ENCODE measurements at regions not wholly inside any gene's neighbourhood (a gene's known extent, or its start where the extent isn't known, plus 50 kb on each side); places are given as distances from the start of the nearest gene placed in this dataset.

GRCh38 chr21:24147674-24148073 lies 1459.6 kb downstream of the MRPL39 start:
- Histone ChIP-seq H3K27ac (ENCODE audit: low read length in 2 of 2) (no peak overlapping the region), H2AFZ (ENCODE audit: insufficient read depth, low read depth, low read length, poor library complexity, severe bottlenecking) (no peak overlapping the region), H3K9ac (ENCODE audit: low read length) (no peak overlapping the region), H3K36me3 (replicated peaks in 1 of 2; ENCODE audit: control extremely low read depth in 1 of 2, control insufficient read depth in 1 of 2, extremely low read depth in 1 of 2, insufficient read depth in 2 of 2, low read length in 1 of 2) (no peaks in the 10 kb centered on the region), H3K79me2 (ENCODE audit: control insufficient read depth, insufficient read depth, low read length) (no peaks in the 10 kb centered on the region), H4K20me1 (ENCODE audit: control insufficient read depth, insufficient read depth, low read length, poor library complexity, severe bottlenecking) (no peaks in the 10 kb centered on the region), H3K9me3 (ENCODE audit: control extremely low read depth in 1 of 3, control insufficient read depth in 2 of 3, insufficient read depth in 1 of 3, low read length in 2 of 3) (no peaks in the 10 kb centered on the region), H3K4me2 (replicated peaks; ENCODE audit: low read depth, low read length, poor library complexity, severe bottlenecking) (no peak overlapping the region), H3K4me3 (ENCODE audit: control extremely low read depth in 1 of 5, extremely low read depth in 1 of 5, insufficient read depth in 1 of 5, low read depth in 2 of 5, low read length in 4 of 5) (no peak overlapping the region), H3K27me3 (replicated peaks in 1 of 4; ENCODE audit: control extremely low read depth in 1 of 4, control insufficient read depth in 3 of 4, insufficient read depth in 4 of 4, low read length in 3 of 4) (no peaks in the 10 kb centered on the region), H3K4me1 (ENCODE audit: control insufficient read depth in 2 of 2, insufficient read depth in 2 of 2, low read length in 2 of 2) (no peaks in the 10 kb centered on the region)
- ChIA-PET POLR2A (no interaction called here), CTCF (interaction anchor here (1.2 kb wide), 1 partner anchor 9 kb away, joined by 3 read pairs; no protein-coding TSS in a partner anchor)
- H3K27me3 Mint-ChIP-seq: no peaks in the 10 kb centered on the region
- DNase-seq: no peak
- no peak overlapping the region for H3K4me3 Mint-ChIP-seq
- 100% methylated on average over 1 of the region's 3 CpGs for WGBS (ENCODE audit: insufficient coverage)
- intact Hi-C loops (cut with micrococcal nuclease): no loop called here
- ATAC-seq (ENCODE audit: low read depth): no peak
- no peak for TF ChIP-seq EZH2 (IDR thresholded peaks at IDR 0.05; ENCODE audit: borderline replicate concordance, insufficient read depth, low read depth, low read length, poor library complexity, severe bottlenecking)
- no peak for TF ChIP-seq CTCF (IDR thresholded peaks at IDR 0.05)
- no peak overlapping the region for H3K27ac Mint-ChIP-seq
- no peaks in the 10 kb centered on the region for H3K9me3 Mint-ChIP-seq (ENCODE audit: insufficient read depth)
- H3K4me1 Mint-ChIP-seq: no peaks in the 10 kb centered on the region

GRCh38 chr21:24131056-24131455 lies 1476.2 kb downstream of the MRPL39 start:
- H3K27ac ChIP-seq (ENCODE audit: low read length in 2 of 2): no peak overlapping the region
- Mint-ChIP-seq H3K4me1 (no peaks in the 10 kb centered on the region), H3K9me3 (ENCODE audit: insufficient read depth) (no peaks in the 10 kb centered on the region), H3K27ac (no peak overlapping the region), H3K4me3 (no peak overlapping the region), H3K27me3 (no peaks in the 10 kb centered on the region)
- H3K9me3 ChIP-seq (ENCODE audit: control extremely low read depth in 1 of 3, control insufficient read depth in 2 of 3, insufficient read depth in 1 of 3, low read length in 2 of 3): no peaks in the 10 kb centered on the region
- ChIA-PET CTCF (no interaction called here), POLR2A (no interaction called here)
- H2AFZ ChIP-seq (ENCODE audit: insufficient read depth, low read depth, low read length, poor library complexity, severe bottlenecking): no peak overlapping the region
- H3K27me3 ChIP-seq (replicated peaks in 1 of 4; ENCODE audit: control extremely low read depth in 1 of 4, control insufficient read depth in 3 of 4, insufficient read depth in 4 of 4, low read length in 3 of 4): no peaks in the 10 kb centered on the region
- no peaks in the 10 kb centered on the region for H3K79me2 ChIP-seq (ENCODE audit: control insufficient read depth, insufficient read depth, low read length)
- no peaks in the 10 kb centered on the region for H3K36me3 ChIP-seq (replicated peaks in 1 of 2; ENCODE audit: control extremely low read depth in 1 of 2, control insufficient read depth in 1 of 2, extremely low read depth in 1 of 2, insufficient read depth in 2 of 2, low read length in 1 of 2)
- no peaks in the 10 kb centered on the region for H3K4me1 ChIP-seq (ENCODE audit: control insufficient read depth in 2 of 2, insufficient read depth in 2 of 2, low read length in 2 of 2)
- 71% methylated on average over 1 of the region's 1 CpG for WGBS (ENCODE audit: insufficient coverage)
- ATAC-seq (ENCODE audit: low read depth): no peak
- H4K20me1 ChIP-seq (ENCODE audit: control insufficient read depth, insufficient read depth, low read length, poor library complexity, severe bottlenecking): no peaks in the 10 kb centered on the region
- DNase-seq: no peak
- no peak overlapping the region for H3K9ac ChIP-seq (ENCODE audit: low read length)
- H3K4me2 ChIP-seq (replicated peaks; ENCODE audit: low read depth, low read length, poor library complexity, severe bottlenecking): no peak overlapping the region
- intact Hi-C loops (cut with micrococcal nuclease): no loop called here
- TF ChIP-seq CTCF (IDR thresholded peaks at IDR 0.05): no peak
- TF ChIP-seq EZH2 (IDR thresholded peaks at IDR 0.05; ENCODE audit: borderline replicate concordance, insufficient read depth, low read depth, low read length, poor library complexity, severe bottlenecking): no peak
- no peak overlapping the region for H3K4me3 ChIP-seq (ENCODE audit: control extremely low read depth in 1 of 5, extremely low read depth in 1 of 5, insufficient read depth in 1 of 5, low read depth in 2 of 5, low read length in 4 of 5)

Data from B cell (primary cell).